Epithelial cell of prostate (primary cell): ENCODE measurements at regions not wholly inside any gene's neighbourhood (a gene's known extent, or its start where the extent isn't known, plus 50 kb on each side); places are given as distances from the start of the nearest gene placed in this dataset.
"Not testable (repeated sequence)": the region's sequence is repeated elsewhere in the genome, so short reads cannot be mapped to it uniquely, and the experiment has no call there.

Source experiments
- DNase-seq: peaks from one replicate; pipeline ENCODE4 v3.0.0-alpha.2; 2011; ENCODE audit warnings: low read depth, low spot score
- H3K27ac ChIP-seq: fragments of 450-650 bp; 2 replicates; pipeline ENCODE4 v1.5.1; 2017; ENCODE audit warnings: mild to moderate bottlenecking

DNA sequence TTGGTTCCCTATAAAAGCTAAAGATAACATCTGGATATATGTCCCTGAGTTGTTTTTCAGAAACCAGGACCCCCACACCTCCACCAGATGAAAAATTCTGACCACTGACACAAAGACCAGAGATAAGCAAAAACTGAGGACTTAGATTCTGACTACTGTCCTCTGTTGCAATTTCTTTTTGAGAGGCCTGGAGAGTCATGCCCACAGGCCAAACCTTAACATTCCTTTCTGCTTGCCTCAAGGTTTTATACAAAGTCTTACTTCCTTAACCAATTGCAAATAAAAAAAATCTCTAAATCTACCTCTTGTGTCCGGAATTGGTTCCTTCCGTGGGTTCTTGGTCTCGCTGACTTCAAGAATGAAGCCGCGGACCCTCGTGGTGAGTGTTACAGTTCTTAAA lies 228.5 kb downstream of the ABCC12 start:
- DNase-seq: no peak
- no peak overlapping the region for H3K27ac ChIP-seq

DNA sequence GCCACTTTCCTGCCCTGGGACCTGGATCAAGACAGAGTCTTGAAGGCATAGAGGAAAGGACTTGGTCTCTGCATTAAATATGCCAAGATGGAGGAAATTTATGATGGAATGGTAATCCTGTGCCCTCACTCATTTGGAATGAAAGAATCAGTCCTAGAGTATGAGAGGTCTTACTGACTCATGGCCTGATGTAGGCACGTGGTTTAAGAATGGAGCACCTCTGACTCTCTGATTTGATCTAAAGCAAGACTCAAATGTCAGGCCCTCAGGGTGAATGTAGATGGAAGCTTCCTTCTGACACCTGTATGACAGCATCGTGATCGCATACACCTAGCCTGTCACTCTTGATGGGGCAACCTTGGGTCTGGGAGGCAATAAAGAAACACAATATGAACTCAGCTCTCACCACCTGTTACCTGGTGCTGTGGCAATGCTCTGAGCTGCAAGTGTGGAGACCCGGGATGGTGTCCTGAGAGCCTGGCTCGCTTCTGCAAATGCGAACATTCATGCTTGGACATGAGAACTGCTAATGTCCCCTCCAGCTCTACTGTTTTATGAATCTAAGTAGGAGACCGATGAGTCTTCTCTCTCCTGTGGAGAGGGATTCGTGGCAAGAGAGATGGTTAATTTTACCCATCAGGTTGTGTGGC lies 229.9 kb downstream of the ABCC12 start:
- peak; percentile 83 for DNase-seq
- no peak overlapping the region for H3K27ac ChIP-seq

DNA sequence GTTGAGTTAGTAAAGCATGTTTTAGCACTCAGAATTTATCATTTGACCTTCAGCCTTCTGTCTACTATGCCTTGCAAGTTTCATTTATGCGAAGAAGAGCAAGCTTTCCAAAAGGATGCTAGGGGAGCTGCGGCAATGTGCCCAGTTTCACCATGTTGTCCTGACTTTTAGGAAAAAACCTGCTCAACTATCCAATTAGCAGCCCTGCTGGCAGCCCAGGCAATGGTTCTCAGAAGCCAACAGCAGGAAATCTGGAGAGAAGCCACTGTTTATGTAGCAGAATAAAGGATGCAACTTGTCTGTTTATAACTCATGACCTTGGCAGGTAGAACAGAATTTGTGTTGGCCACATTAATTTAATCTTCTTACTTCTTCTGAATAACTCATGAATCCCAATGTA lies 230.8 kb downstream of the ABCC12 start:
- DNase-seq: no peak
- H3K27ac ChIP-seq: no peak overlapping the region

DNA sequence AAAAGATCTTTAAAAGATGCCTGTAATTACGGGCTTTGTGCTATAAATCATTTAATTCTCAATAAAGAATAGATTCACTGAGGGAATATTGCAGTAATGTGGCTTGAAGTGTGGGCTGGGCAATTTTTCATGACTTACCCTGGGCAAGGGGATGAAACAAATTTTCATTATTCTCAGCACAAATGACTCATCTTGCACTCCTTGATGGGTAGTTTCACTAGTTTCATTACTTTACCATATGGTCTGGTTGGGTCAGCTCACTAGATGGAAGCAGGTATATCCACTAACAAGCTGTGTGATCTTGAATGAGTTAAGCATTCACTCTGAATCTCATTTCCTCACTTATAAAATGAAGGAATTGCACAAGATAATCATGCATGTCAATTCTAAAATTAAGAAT lies 234.3 kb downstream of the ABCC12 start:
- no peak overlapping the region for H3K27ac ChIP-seq
- no peak for DNase-seq

DNA sequence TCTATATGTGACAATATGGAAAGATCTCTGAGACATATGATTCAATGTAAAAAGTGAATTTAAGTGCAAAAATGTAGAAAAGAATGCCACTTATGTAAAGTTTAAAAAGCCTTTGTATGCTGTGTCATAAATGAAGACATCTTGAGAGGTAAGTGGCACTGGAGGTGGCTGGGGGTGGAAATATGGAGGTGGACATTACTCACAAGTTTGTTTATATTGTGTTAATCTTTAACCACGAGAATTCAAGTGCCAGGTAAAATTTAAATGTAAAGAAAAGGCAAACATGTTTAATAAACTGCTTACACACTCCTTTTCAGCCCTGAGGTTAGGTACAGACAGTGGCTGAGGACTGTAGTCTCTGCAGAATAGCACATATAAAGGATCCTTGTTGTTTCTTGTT lies 235.1 kb downstream of the ABCC12 start:
- DNase-seq: no peak
- no peak overlapping the region for H3K27ac ChIP-seq

DNA sequence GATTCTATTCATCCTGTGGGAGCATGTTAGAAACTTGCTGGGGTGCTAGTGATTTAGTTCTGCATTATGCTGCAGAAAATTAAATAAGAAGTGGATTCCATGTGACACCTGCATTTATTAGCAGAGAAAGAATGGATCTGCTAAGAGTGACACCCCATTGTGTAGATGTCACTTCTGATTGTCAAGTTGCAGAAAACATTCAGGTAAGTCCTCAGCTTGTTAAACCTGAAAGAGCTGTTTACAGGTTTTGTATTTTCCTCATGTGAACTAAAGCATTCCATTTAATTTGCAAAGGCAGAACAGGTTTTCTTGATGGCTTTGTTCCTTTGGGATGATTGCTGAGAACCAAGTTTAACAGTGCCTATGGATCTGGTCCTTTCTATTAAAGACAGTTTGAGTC lies 238.7 kb downstream of the ABCC12 start:
- no peak for DNase-seq
- no peak overlapping the region for H3K27ac ChIP-seq

DNA sequence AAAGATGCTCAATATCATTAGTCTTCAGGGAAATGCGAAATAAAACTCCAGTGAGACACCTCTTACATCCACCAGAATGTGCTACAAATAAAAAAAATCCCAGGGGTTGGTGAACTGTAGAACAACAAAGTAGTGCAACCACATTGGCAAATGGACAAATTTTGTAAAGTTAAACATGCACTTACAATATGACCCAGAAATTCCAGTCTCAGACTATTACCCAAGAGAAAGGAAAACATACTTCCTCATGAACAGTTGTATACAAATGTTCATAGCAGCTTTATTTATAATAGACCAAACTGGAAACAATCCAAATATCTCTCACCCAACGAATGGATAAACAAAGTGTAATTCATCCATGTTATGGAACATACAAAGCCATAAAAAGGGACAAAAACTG lies 239.5 kb downstream of the ABCC12 start:
- DNase-seq: no peak
- no peak overlapping the region for H3K27ac ChIP-seq

DNA sequence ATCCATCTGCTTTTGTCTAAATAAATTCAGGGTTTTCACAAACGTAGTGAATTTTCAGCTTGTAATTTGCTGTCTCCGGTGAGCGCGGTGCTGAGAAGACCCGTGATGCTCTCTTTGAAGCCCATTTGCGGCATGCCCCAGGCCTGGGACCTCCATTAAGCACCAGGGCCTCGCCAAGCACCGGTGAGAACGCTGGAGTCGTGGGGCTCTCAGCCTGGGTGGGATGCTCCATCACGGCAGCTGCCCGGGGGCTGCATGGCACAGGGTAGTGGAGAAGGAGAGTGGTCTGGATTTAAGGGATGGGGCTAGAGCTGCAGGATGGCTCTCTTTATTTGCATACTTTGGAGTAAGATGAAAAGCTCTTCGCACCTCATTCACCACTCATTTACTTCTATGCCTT lies 248.7 kb downstream of the ABCC12 start:
- DNase-seq: no peak
- no peak overlapping the region for H3K27ac ChIP-seq

DNA sequence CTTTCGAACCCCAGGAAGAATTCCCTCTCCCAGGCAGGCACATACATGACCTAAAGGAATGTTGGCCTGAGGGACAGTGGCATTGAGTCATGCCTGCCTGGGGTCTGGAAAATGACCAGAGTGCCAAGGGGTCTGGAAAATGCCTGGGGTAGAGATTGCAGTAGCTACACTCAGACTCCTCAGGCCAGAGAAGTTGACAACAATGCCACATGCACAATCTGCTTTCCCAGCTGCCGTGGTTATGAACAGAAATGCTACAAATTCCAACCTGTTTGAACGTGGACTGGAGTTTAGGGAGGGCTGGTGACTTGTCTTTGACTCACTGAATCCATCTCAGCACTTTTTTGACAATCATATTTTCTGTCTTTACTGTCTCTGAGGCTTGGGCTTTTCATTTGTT lies 250.0 kb downstream of the ABCC12 start:
- peak overlapping the region; percentile 27 for H3K27ac ChIP-seq
- DNase-seq: peak; percentile 50

DNA sequence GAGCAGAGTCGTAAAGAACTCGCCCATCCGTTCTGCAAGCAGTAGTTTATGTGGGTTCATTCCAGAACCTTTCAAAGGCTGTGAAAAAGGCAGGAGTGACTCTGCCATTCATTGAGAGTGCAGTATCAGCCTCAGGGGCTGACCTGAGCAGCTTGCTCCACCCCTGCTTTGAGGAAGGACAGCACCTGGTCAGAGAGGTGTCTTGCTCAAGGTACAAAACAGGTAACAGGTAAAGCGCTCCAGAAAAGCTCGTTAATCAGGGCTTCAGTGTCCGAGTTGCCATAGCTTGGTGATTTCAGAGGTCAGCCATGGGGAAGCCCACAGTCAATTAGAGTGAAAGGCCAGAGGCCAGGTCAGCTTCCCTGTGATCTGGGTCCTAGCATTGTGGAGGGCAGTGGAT lies 251.1 kb downstream of the ABCC12 start:
- no peak for DNase-seq
- no peak overlapping the region for H3K27ac ChIP-seq

DNA sequence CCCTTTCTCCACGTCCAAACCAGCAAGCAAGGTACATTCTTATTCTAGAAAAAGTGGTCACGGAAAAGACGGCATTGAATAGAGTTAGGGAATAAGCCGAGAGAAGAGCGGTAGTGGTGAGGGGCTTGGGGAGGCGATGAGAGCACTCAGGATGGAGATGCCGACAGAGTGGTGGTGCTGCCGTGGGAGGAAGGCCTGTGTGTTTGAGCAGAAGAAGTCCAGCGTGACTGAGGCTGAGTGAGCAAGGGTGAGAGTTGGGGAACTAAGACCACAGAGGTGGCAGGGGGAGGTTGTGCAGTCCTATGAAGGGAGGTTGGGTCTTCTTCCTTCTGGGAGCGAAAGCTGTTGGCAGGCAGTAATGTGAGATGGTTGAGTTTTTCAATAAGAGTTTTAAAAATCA lies 252.3 kb downstream of the ABCC12 start:
- H3K27ac ChIP-seq: no peak overlapping the region
- no peak for DNase-seq

DNA sequence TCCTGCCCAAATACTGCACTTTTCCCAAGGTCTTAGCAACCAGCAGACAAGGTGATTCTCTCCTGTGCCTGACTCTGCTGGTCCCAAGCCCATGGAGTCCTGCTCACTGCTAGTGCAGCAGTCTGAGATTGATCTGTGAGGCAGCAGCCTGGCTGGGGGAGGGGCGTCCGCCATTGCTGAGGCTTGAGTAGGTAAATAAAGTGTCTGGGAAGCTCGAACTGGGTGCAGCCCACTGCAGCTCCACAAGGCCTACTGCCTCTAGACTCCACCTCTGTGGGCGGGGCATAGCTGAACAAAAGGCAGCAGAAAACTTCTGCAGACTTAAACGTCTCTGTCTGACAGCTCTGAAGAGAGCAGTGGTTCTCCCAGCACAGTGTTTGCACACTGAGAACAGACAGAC lies 258.7 kb downstream of the ABCC12 start:
- H3K27ac ChIP-seq, DNase-seq: not testable (repeated sequence)

DNA sequence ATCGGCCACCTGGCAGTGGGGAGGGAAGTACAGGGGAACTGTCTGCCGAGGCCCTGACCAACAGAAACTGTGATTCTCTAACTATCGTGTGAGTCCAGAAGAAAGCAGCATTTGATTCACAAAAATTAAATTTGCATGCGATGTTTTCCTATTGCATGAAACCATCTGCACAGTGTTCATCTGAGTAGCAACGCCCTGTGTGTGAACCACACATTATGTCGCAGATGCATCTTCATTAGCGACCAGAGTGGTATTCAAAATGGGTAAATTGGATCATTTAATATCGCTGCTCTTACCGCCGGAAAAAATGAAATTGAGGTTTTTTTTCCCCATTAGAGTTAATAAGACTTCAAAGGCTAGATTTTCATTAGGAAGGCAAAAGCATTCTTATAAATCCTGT lies 260.6 kb downstream of the ABCC12 start:
- no peak for DNase-seq
- no peak overlapping the region for H3K27ac ChIP-seq

DNA sequence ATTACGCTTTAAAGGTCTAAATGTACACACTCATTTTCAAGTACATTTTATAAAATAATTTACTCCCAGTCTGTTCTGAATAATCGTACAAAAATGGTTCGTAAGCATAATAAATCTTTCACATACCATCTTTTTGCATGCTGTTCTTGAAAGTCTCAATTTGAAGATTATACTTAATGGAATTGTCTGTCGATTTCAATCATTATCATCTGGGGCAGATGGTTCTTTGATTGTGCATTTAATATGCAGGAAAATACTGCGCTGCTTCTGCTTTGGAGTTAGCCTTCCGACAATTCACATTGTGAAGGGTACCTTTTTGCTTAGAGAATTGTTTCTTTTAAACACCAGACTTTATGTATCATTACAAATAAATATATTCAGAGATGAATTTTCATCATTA lies 262.8 kb downstream of the ABCC12 start:
- DNase-seq: no peak
- no peak overlapping the region for H3K27ac ChIP-seq

DNA sequence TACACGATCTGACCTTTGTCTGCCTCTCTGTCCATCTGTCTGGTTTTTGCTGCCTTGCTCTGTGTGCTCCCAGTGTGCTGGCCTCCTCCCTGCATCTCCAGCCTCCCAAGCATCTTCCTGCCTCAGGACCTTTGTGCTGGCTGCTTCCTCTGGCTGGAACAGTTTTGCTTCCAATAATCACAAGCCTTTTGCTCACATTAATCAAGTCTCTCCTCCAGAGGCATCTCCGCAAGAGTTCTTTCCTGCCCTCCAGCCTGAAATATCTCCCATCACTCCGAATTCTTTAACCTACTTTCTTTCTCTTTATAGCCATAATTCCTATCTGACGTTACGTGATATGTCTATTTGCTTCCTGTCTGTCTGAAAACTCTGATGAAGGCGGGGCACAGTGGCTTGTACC lies 267.1 kb downstream of the ABCC12 start:
- DNase-seq: no peak
- H3K27ac ChIP-seq: no peak overlapping the region

DNA sequence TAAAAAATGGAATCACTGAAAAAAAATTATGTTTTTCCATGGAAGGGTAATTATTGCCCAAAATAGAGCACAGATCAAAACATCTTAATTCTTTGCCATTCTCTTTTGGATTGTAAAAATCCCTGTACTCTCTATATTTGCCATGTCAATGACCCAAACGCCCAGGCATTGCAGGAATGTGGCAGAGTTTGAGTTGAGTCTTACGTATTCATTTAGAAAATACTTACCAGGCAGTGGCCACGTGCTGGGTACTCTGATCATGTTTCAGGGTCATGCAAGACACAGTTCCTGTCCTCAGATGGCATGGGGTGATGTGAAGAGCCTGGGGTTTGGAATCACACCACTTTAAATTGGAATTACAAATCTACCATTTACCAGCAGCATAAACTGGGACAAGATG lies 267.7 kb downstream of the ABCC12 start:
- H3K27ac ChIP-seq: peak overlapping the region; percentile 44
- DNase-seq: no peak

DNA sequence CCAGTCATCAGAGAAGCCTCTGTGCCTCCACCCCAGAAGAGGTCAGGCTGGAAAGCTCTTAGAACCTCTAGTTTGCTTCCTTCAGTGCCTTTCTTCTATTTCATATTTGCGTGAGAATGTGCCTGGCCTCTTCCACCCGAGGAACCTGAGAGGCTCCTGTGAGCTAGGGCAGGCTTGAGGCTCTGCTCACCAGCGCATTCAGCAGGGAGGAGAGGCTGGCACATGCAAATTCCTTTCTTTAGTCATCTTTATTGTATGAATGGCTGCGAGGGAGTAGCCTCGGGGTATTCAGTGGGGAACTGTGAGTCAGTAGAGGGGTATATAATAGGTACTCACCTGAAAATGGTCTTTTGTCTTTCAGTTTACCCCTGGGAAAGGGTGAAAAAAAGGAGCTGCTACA lies 268.3 kb downstream of the ABCC12 start:
- peak overlapping the region; percentile 44 for H3K27ac ChIP-seq
- DNase-seq: peak; percentile 56

DNA sequence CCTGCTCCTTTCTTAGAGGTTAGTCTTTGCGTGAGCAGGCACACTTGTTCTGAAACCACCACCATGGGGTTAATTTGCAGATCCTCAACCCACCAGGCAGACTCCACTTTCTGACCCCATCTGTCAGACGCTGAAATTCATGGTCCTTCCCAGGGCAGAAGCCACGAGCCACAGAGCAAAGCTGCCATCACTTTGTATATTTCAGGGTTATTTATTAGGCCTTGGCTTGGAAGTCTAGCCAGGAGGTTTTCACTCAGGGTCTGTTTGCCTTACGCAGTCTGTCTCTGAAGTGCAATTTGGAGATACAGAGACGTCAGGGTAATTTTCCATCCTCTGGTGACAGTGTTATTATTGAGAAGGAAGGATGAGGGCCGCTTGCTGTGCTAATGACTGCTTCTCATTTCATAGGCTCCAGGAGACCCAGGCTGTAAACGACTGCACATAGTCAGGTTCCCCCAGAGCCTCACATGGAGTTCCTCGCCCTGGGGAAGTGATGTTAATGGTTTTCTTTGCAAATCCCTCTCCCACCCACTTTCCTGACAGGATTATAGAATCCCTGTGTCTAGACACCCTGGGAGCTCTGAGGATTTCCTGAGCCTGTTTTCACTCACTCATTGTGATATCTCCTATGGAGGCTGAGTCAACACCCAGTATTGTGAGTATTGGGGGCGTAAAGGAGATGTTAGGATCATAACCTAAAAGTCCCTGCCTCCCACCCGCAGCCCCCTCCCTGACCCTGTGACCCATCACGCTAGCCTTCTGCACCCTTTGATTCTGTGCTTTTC lies 269.0 kb downstream of the ABCC12 start:
- H3K27ac ChIP-seq: peak overlapping the region; percentile 44

DNA sequence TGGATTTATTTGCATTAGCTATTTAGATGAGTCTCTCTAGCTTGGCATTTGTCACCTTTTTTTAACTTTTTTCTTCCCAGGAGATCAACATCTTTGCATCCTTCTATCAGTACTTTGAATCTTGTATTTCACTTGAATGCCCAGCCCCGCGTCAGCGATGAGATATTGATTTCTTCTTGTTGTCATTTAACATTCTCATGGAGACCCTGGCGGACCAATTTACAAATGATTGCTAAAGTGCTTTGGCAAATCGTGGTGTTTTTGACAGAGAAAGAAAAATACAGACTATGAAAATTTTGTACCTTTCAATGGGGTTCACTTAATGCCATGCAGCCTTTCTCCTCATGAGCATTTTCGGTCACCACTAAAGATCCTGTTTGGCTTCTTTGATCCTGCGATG lies 269.7 kb downstream of the ABCC12 start:
- no peak overlapping the region for H3K27ac ChIP-seq

More for the DNA sequence above, 269.0 kb downstream of the ABCC12 start:
- DNase-seq: no peak

DNA sequence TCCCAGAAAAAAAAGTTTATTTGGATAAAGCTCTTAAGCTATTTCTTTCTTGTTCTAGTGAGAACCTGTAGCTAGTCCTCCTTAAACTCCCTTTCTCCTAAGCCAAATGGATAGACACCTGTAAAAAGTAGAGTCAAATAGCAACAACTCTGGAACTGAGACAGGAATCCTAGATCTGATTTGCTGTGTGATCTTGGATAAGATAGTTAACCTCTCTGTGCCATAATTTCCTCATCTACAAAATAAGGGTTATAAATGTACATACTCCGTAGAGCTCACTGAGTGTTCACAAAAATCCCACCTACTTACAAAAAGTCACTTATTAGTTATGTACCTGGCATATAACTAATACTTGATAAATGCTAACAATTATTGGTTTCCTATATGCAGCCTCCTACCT lies 270.3 kb downstream of the ABCC12 start:
- no peak for DNase-seq
- no peak overlapping the region for H3K27ac ChIP-seq

More for the DNA sequence above, 269.7 kb downstream of the ABCC12 start:
- DNase-seq: no peak

DNA sequence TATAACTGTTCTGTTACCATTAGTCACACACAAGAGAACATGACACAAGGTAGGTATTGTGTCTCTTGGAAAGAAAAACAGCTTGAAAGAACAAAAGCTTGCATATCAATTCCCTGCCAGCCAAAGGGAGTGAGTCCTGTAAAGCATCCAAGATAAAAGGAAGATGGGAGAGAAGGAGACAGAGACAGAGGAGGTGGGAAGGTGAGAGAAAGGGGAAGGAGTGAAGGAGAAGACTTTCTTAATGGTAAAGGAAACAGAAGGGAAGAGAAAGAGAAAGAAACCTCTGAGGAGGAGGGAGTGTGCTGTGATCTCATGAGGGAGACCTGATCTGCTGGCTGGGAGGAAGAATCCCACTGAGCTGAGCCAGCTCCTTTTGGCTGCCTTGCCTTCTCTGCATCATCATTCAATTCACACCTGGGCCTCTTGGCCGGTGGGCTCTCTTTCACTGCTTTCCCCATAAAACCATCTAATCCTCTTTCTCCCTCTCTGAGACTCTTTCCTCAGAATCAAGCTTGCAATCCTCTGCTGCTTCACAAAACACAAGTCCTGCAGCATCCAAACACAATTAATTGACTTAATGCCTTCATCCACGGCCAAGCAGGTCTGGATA lies 271.6 kb downstream of the ABCC12 start:
- H3K27ac ChIP-seq: no peak overlapping the region
- no peak for DNase-seq

DNA sequence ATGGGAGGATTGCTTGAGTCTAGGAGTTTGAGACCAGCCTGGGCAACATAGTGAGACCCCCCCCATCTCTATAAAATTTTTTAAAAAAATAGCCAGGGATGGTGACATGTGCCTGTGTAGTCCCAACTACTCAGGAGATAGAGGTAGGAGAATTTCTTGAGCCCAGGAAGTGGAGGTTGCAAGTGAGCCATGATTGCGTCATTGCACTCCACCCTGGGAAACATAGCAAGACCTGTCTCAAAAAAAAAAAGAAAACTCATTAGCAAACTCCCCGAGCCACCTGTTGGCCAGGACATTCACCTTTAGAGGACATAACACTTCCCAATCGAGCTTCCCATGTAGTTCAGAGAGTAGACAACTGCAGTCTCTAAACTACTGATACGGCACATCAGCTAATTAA lies 274.2 kb downstream of the ABCC12 start:
- DNase-seq: no peak
- H3K27ac ChIP-seq: no peak overlapping the region
